Tibial nerve (tissue), 4 donors: ENCODE measurements at regions not wholly inside any gene's neighbourhood (a gene's known extent, or its start where the extent isn't known, plus 50 kb on each side); places are given as distances from the start of the nearest gene placed in this dataset.

Experiments used
- DNase-seq, 2 donors: peaks; one replicate each; pipeline ENCODE4 v3.0.0-alpha.2; 2019; ENCODE audit warnings: low spot score in 2 of 2
- H3K27ac ChIP-seq, 4 donors: fragments of 200-600 bp; sonication (generic) in 3 of 4; one replicate each; pipeline ENCODE4 v1.5.1; 2017 to 2019; ENCODE audit warnings: mild to moderate bottlenecking in 1 of 4
- H3K27me3 ChIP-seq, 2 donors: fragments of 200-600 bp; sonication (generic) in 1 of 2; one replicate each; pipeline versions ENCODE4 v1.5.1 to v1.6.0; 2017 to 2019
- H3K36me3 ChIP-seq, 3 donors: fragments of 200-600 bp; sonication (generic); one replicate each; pipeline ENCODE4 v1.5.1; 2018 to 2019
- H3K4me1 ChIP-seq, 4 donors: fragments of 200-600 bp; sonication (generic) in 3 of 4; one replicate each; pipeline ENCODE4 v1.5.1; 2017 to 2019
- H3K4me3 ChIP-seq, 4 donors: fragments of 200-600 bp; sonication (generic) in 3 of 4; one replicate each; pipeline ENCODE4 v1.5.1; 2017 to 2019; ENCODE audit warnings: mild to moderate bottlenecking in 1 of 4, moderate library complexity in 1 of 4
- H3K9me3 ChIP-seq, 4 donors: fragments of 200-600 bp; sonication (generic) in 3 of 4; one replicate each; pipeline ENCODE4 v1.5.1; 2017 to 2019
- CTCF ChIP-seq, 5 experiments: fragments of 200-600 bp in 3 of 5; fragments of 450-650 bp in 2 of 5; sonication (generic) in 3 of 5; IDR thresholded peaks; one replicate each; pipeline ENCODE4 v1.5.1; 2016 to 2019; ENCODE audit warnings: antibody characterized with exemption in 5 of 5, mild to moderate bottlenecking in 3 of 5, moderate library complexity in 2 of 5
- EP300 ChIP-seq, 2 donors: sonication (generic); formaldehyde crosslinking; IDR thresholded peaks; one replicate each; pipeline ENCODE4 v1.6.1; 2017; ENCODE audit warnings: antibody characterized with exemption in 2 of 2, mild to moderate bottlenecking in 1 of 2
- POLR2A ChIP-seq, 2 donors: fragments of 450-650 bp; IDR thresholded peaks; one replicate each; pipeline ENCODE4 v1.6.1; 2017; ENCODE audit warnings: antibody characterized with exemption in 2 of 2, mild to moderate bottlenecking in 2 of 2, moderate library complexity in 2 of 2
- WGBS, 2 donors: methylation state at CpG; one replicate each; pipeline ENCODE4 v1.1.5; 2018; 5-methylcytosine and 5-hydroxymethylcytosine counted together

- no peaks in the 10 kb centered on the region for H3K9me3 ChIP-seq
- WGBS, 2 donors: 80 to 91% methylated on average over 2 of the region's 2 CpGs
- no peak overlapping the region for H3K4me3 ChIP-seq
- no peaks in the 10 kb centered on the region for H3K27me3 ChIP-seq
- DNase-seq: no peak
- TF ChIP-seq CTCF (IDR thresholded peaks at IDR 0.05) (no peak), EP300 (IDR thresholded peaks at IDR 0.05) (no peak), POLR2A (IDR thresholded peaks at IDR 0.05) (no peak)
- no peaks in the 10 kb centered on the region for H3K4me1 ChIP-seq
- H3K36me3 ChIP-seq: no peaks in the 10 kb centered on the region
- H3K27ac ChIP-seq: no peak overlapping the region
Observed at GRCh38 chr18:44013871-44014270, 666.8 kb upstream of the SETBP1 start.

- DNase-seq: no peak
- Histone ChIP-seq H3K27ac (no peak overlapping the region), H3K4me1 (no peaks in the 10 kb centered on the region), H3K36me3 (no peaks in the 10 kb centered on the region), H3K27me3 (no peaks in the 10 kb centered on the region), H3K9me3 (no peaks in the 10 kb centered on the region), H3K4me3 (no peak overlapping the region)
- WGBS, 2 donors: 46 to 68% methylated on average over 1 of the region's 1 CpG
- no peak for TF ChIP-seq EP300 (IDR thresholded peaks at IDR 0.05)
- TF ChIP-seq CTCF (IDR thresholded peaks at IDR 0.05): no peak
- TF ChIP-seq POLR2A (IDR thresholded peaks at IDR 0.05): no peak
Observed at GRCh38 chr18:44025421-44025820, 655.3 kb upstream of the SETBP1 start.

GRCh38 chr18:44028109-44028508, 652.6 kb upstream of the SETBP1 start:
- Histone ChIP-seq H3K9me3 (no peaks in the 10 kb centered on the region), H3K36me3 (no peaks in the 10 kb centered on the region), H3K4me3 (no peak overlapping the region), H3K27ac (no peak overlapping the region), H3K27me3 (no peaks in the 10 kb centered on the region), H3K4me1 (no peaks in the 10 kb centered on the region)
- TF ChIP-seq POLR2A (IDR thresholded peaks at IDR 0.05) (no peak), EP300 (IDR thresholded peaks at IDR 0.05) (no peak), CTCF (IDR thresholded peaks at IDR 0.05) (no peak)
- 63 to 79% methylated on average over 1 of the region's 1 CpG for WGBS, 2 donors
- DNase-seq: no peak

GRCh38 chr18:44031063-44031462, 649.6 kb upstream of the SETBP1 start:
- Histone ChIP-seq H3K36me3 (no peaks in the 10 kb centered on the region), H3K27ac (no peak overlapping the region), H3K4me3 (no peak overlapping the region), H3K4me1 (no peaks in the 10 kb centered on the region), H3K27me3 (no peaks in the 10 kb centered on the region), H3K9me3 (no peaks in the 10 kb centered on the region)
- TF ChIP-seq CTCF (IDR thresholded peaks at IDR 0.05) (no peak), POLR2A (IDR thresholded peaks at IDR 0.05) (no peak), EP300 (IDR thresholded peaks at IDR 0.05) (no peak)
- DNase-seq: no peak
- 90 to 92% methylated on average over 2 of the region's 2 CpGs for WGBS, 2 donors

- WGBS, 2 donors: 64 to 71% methylated on average over 6 of the region's 6 CpGs
Observed at GRCh38 chr18:44033144-44033701, 647.5 kb upstream of the SETBP1 start.

More at GRCh38 chr18:44033144-44033701, 647.5 kb upstream of the SETBP1 start:
- DNase-seq: no peak
- H3K4me3 ChIP-seq: no peak overlapping the region
- H3K36me3 ChIP-seq: no peaks in the 10 kb centered on the region
- H3K27me3 ChIP-seq: no peaks in the 10 kb centered on the region
- TF ChIP-seq EP300 (IDR thresholded peaks at IDR 0.05): no peak
- TF ChIP-seq CTCF (IDR thresholded peaks at IDR 0.05): no peak
- no peak for TF ChIP-seq POLR2A (IDR thresholded peaks at IDR 0.05)
- H3K4me1 ChIP-seq: no peaks in the 10 kb centered on the region
- H3K27ac ChIP-seq: no peak overlapping the region
- H3K9me3 ChIP-seq: no peaks in the 10 kb centered on the region
